OCI-LY1 (cell line): ENCODE measurements at regions not wholly inside any gene's neighbourhood (a gene's known extent, or its start where the extent isn't known, plus 50 kb on each side); places are given as distances from the start of the nearest gene placed in this dataset.

ENCODE experiments used
- H2AFZ ChIP-seq: fragments of 200-600 bp; sonication (generic), shearing (Covaris generic); 2 replicates; pipeline ENCODE4 v1.6.0; 2014; ENCODE audit warnings: antibody characterized with exemption, mild to moderate bottlenecking, low read length
- H3F3A ChIP-seq: fragments of 200-600 bp; sonication (generic), shearing (Covaris generic); 2 replicates; pipeline ENCODE4 v1.6.0; 2014; ENCODE audit warnings: mild to moderate bottlenecking, antibody characterized with exemption, low read length, moderate library complexity; ENCODE audit not compliant: insufficient read depth
- H3K27ac ChIP-seq: fragments of 200-600 bp; sonication (generic); 2 replicates; pipeline ENCODE4 v1.5.1; 2014; ENCODE audit warnings: low read length, mixed run types, mild to moderate bottlenecking, low read depth; ENCODE audit not compliant: poor library complexity, severe bottlenecking
- H3K27me3 ChIP-seq: fragments of 200-600 bp; sonication (generic); 2 replicates; pipeline ENCODE4 v1.6.0; 2014; ENCODE audit warnings: antibody characterized with exemption, mild to moderate bottlenecking, low read length, moderate library complexity; ENCODE audit not compliant: insufficient read depth
- H3K36me3 ChIP-seq: fragments of 200-600 bp; sonication (generic); 2 replicates; pipeline ENCODE4 v1.6.1; 2014; ENCODE audit warnings: mild to moderate bottlenecking, antibody characterized with exemption, low read length, moderate library complexity, mixed read lengths; ENCODE audit not compliant: insufficient read depth
- H3K4me1 ChIP-seq: fragments of 200-600 bp; sonication (generic); 2 replicates; pipeline ENCODE4 v1.5.1; 2014; ENCODE audit warnings: mild to moderate bottlenecking, low read length, moderate library complexity; ENCODE audit not compliant: insufficient read depth, severe bottlenecking
- H3K4me2 ChIP-seq: fragments of 200-600 bp; sonication (generic), shearing (Covaris generic); 2 replicates; pipeline ENCODE4 v1.6.1; 2014; ENCODE audit warnings: low read length
- H3K4me3 ChIP-seq: fragments of 200-600 bp; sonication (generic); 2 replicates; pipeline ENCODE4 v1.5.1; 2014; ENCODE audit warnings: low read length, low read depth, mild to moderate bottlenecking, mixed read lengths; ENCODE audit not compliant: poor library complexity, severe bottlenecking
- H3K79me2 ChIP-seq: fragments of 200-600 bp; shearing (Covaris generic); 2 replicates; pipeline ENCODE4 v1.6.1; 2016; ENCODE audit warnings: mixed run types, low read length, mixed read lengths; ENCODE audit not compliant: insufficient read depth
- H3K9ac ChIP-seq: fragments of 200-600 bp; sonication (generic), shearing (Covaris generic); 2 replicates; pipeline ENCODE4 v1.6.1; 2014; ENCODE audit warnings: mild to moderate bottlenecking, low read length, mixed read lengths
- H3K9me2 ChIP-seq: fragments of 200-600 bp; sonication (generic), shearing (Covaris generic); 2 replicates; pipeline ENCODE4 v1.6.1; 2014; ENCODE audit warnings: low read depth, mild to moderate bottlenecking, low read length, mixed read lengths
- H3K9me3 ChIP-seq: fragments of 200-600 bp; shearing (Covaris generic); 2 replicates; pipeline ENCODE4 v1.6.1; 2014; ENCODE audit warnings: low read length, mixed read lengths
- H4K20me1 ChIP-seq: fragments of 200-600 bp; sonication (generic), shearing (Covaris generic); 2 replicates; pipeline ENCODE4 v1.6.0; 2016; ENCODE audit warnings: mild to moderate bottlenecking, low read length; ENCODE audit not compliant: insufficient read depth
- EZH2 ChIP-seq: fragments of 200-600 bp; sonication (generic), shearing (Covaris generic); IDR thresholded peaks from 2 replicates; pipeline ENCODE4 v1.8.0; 2017; ENCODE audit warnings: borderline replicate concordance, mixed run types, mild to moderate bottlenecking, antibody characterized with exemption, low read length, moderate library complexity, mixed read lengths
- TF ChIP-seq, protein P1 (sequence below): fragments of 200-600 bp; sonication (generic), shearing (Covaris generic); IDR thresholded peaks from 2 replicates; pipeline ENCODE4 v1.5.1; 2017; ENCODE audit warnings: mild to moderate bottlenecking, antibody characterized with exemption, low read length, moderate library complexity, mixed read lengths

DNA sequence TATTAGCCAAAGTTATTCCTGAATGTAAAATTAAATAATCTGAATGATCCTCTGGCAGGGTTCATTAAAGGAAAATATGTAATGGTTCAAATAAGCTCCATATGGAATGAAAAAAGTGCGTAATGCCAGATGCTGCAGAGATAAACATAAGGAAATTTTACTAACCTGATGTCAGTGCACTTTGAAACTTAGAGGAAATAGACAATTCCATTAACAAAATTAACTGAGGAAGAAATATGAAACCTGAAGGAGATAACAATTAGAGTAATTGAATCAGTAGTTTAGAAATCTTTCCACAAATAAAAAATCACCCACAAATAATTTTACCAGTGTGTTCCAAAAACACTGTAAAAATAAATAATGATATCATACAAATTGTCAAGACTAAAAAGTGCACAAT, 387.5 kb downstream of the GRIA2 start:
- H3K9me2 ChIP-seq = no peaks in the 10 kb centered on the region
- no peaks in the 10 kb centered on the region for H4K20me1 ChIP-seq
- no peaks in the 10 kb centered on the region for H3K4me1 ChIP-seq
- H3K4me2 ChIP-seq = no peak overlapping the region
- no peaks in the 10 kb centered on the region for H3F3A ChIP-seq
- H3K9me3 ChIP-seq = no peaks in the 10 kb centered on the region
- H3K4me3 ChIP-seq = no peak overlapping the region
- no peaks in the 10 kb centered on the region for H3K27me3 ChIP-seq
- H3K9ac ChIP-seq = no peak overlapping the region
- H3K27ac ChIP-seq = no peak overlapping the region
- no peaks in the 10 kb centered on the region for H3K36me3 ChIP-seq
- no peak overlapping the region for H2AFZ ChIP-seq
- no peaks in the 10 kb centered on the region for H3K79me2 ChIP-seq
- TF ChIP-seq, protein P1, sequence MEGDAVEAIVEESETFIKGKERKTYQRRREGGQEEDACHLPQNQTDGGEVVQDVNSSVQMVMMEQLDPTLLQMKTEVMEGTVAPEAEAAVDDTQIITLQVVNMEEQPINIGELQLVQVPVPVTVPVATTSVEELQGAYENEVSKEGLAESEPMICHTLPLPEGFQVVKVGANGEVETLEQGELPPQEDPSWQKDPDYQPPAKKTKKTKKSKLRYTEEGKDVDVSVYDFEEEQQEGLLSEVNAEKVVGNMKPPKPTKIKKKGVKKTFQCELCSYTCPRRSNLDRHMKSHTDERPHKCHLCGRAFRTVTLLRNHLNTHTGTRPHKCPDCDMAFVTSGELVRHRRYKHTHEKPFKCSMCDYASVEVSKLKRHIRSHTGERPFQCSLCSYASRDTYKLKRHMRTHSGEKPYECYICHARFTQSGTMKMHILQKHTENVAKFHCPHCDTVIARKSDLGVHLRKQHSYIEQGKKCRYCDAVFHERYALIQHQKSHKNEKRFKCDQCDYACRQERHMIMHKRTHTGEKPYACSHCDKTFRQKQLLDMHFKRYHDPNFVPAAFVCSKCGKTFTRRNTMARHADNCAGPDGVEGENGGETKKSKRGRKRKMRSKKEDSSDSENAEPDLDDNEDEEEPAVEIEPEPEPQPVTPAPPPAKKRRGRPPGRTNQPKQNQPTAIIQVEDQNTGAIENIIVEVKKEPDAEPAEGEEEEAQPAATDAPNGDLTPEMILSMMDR = no peak
- TF ChIP-seq EZH2 = no peak

DNA sequence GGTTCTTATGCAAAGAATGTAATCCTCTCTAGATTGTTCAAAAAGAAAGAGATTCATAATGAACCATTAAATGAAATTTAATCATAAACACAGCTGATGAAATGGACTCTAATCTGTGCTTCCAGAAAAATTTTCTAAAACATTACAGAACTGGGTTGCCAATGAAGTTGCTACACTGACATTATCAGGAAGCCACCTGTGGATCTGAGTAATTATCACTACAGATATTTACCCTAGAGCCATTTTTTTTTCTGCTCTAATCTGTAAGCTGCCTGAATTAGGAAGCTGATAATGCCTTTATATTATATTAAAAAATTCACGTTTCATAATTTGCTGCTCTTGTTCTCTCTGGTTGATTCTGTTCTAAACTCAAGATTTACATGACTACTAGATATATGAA, 380.1 kb downstream of the GRIA2 start:
- no peaks in the 10 kb centered on the region for H3K9me2 ChIP-seq
- no peaks in the 10 kb centered on the region for H3K4me1 ChIP-seq
- no peak for TF ChIP-seq EZH2
- TF ChIP-seq, protein P1 = no peak
- H3K4me3 ChIP-seq = no peak overlapping the region
- no peak overlapping the region for H3K4me2 ChIP-seq
- no peak overlapping the region for H3K9ac ChIP-seq
- H3F3A ChIP-seq = no peaks in the 10 kb centered on the region
- H3K36me3 ChIP-seq = no peaks in the 10 kb centered on the region
- H3K9me3 ChIP-seq = no peaks in the 10 kb centered on the region
- H2AFZ ChIP-seq = no peak overlapping the region
- no peaks in the 10 kb centered on the region for H4K20me1 ChIP-seq
- H3K27ac ChIP-seq = no peak overlapping the region
- no peaks in the 10 kb centered on the region for H3K27me3 ChIP-seq
- H3K79me2 ChIP-seq = no peaks in the 10 kb centered on the region

DNA sequence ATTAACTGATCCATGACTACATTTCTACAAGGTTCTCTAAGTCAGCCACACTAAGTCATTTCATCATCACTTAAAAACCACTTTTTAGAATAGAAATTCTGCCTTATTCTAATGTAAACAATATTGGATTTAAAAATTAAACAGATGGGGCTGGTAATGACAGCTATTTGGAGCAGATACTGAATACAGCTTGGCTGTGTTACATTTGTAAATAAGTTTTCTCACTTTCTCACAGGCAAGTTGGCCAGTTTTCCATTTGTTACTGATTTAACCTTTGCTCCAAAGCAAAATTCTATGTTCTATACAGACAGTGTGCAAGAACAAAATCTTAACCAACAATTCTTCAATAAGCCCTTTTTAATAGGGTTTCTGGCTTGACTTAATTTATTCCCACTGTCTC, 370.7 kb downstream of the GRIA2 start:
- Histone ChIP-seq H3K27me3 (no peaks in the 10 kb centered on the region), H3K9me3 (no peaks in the 10 kb centered on the region), H3K27ac (no peak overlapping the region), H4K20me1 (no peaks in the 10 kb centered on the region), H2AFZ (no peak overlapping the region), H3F3A (no peaks in the 10 kb centered on the region), H3K4me2 (no peak overlapping the region), H3K9me2 (no peaks in the 10 kb centered on the region), H3K4me3 (no peak overlapping the region), H3K9ac (no peak overlapping the region), H3K4me1 (no peaks in the 10 kb centered on the region), H3K79me2 (no peaks in the 10 kb centered on the region), H3K36me3 (no peaks in the 10 kb centered on the region)
- TF ChIP-seq, protein P1 = no peak
- TF ChIP-seq EZH2 = no peak
